Retinal pigment epithelial cell (primary cell): ENCODE measurements at regions not wholly inside any gene's neighbourhood (a gene's known extent, or its start where the extent isn't known, plus 50 kb on each side); places are given as distances from the start of the nearest gene placed in this dataset.

Source experiments
- DNase-seq: peaks from one replicate; pipeline ENCODE4 v3.0.0-alpha.2; 2010; ENCODE audit warnings: low read depth
- H3K4me3 ChIP-seq: 2 replicates; pipeline ENCODE4 v1.5.1; 2011; ENCODE audit warnings: mild to moderate bottlenecking, low read length, control low read depth, moderate library complexity
- CTCF ChIP-seq: conservative IDR thresholded peaks from 2 replicates; pipeline ENCODE4 v1.5.1; 2011; ENCODE audit warnings: low read depth, low read length, control low read depth, inconsistent platforms

GRCh38 chr2:46839045-46839444 lies 76.6 kb downstream of the MCFD2 start:
- DNase-seq: no peak
- no peak for TF ChIP-seq CTCF
- no peak overlapping the region for H3K4me3 ChIP-seq

GRCh38 chr2:46837704-46838103 lies 77.9 kb downstream of the MCFD2 start:
- TF ChIP-seq CTCF: no peak
- no peak for DNase-seq
- H3K4me3 ChIP-seq: no peak overlapping the region

- no peak for DNase-seq
- H3K4me3 ChIP-seq: no peak overlapping the region
- no peak for TF ChIP-seq CTCF
These were observed 78.5 kb downstream of the MCFD2 start for GRCh38 chr2:46837112-46837454.

- H3K4me3 ChIP-seq: no peak overlapping the region
- no peak for TF ChIP-seq CTCF
- no peak for DNase-seq
These were observed 79.1 kb downstream of the MCFD2 start for GRCh38 chr2:46836295-46837111.

GRCh38 chr2:46835520-46835919 lies 80.1 kb downstream of the MCFD2 start:
- DNase-seq: no peak
- no peak for TF ChIP-seq CTCF
- no peak overlapping the region for H3K4me3 ChIP-seq

GRCh38 chr2:46832543-46832942 lies 83.1 kb downstream of the MCFD2 start:
- H3K4me3 ChIP-seq: no peak overlapping the region
- no peak for DNase-seq
- no peak for TF ChIP-seq CTCF

- no peak for TF ChIP-seq CTCF
- no peak overlapping the region for H3K4me3 ChIP-seq
- no peak for DNase-seq
These were observed 83.7 kb downstream of the MCFD2 start for GRCh38 chr2:46831869-46832265.
